Heart left ventricle (tissue), 16 donors: ENCODE measurements at regions not wholly inside any gene's neighbourhood (a gene's known extent, or its start where the extent isn't known, plus 50 kb on each side); places are given as distances from the start of the nearest gene placed in this dataset.

Experiments
- ATAC-seq, 4 donors: fragments of 200-7000 bp; cut with Tn5 transposase; one replicate each; pipeline ENCODE4 v1.9.1; 2020 to 2022; ENCODE audit warnings: moderate library complexity in 4 of 4, mild to moderate bottlenecking in 3 of 4, moderate number of reproducible peaks in 1 of 4
- DNase-seq, 5 donors: peaks; one replicate each; pipeline ENCODE4 v3.0.0-alpha.2; 2020
- H3K27ac ChIP-seq, 12 donors: fragments of 200-600 bp; sonication (generic) in 4 of 12; one replicate each; pipeline versions ENCODE4 v1.5.0 to v1.8.0; 2016 to 2022; ENCODE audit warnings: mild to moderate bottlenecking in 2 of 12
- H3K27me3 ChIP-seq, 9 donors: fragments of 200-600 bp; sonication (generic) in 2 of 9; one replicate each; pipeline versions ENCODE4 v1.5.1 to v1.8.0; 2016 to 2022; ENCODE audit warnings: mild to moderate bottlenecking in 3 of 9
- H3K36me3 ChIP-seq, 9 donors: fragments of 200-600 bp; sonication (generic) in 2 of 9; one replicate each; pipeline versions ENCODE4 v1.5.0 to v1.8.0; 2018 to 2022; ENCODE audit warnings: mild to moderate bottlenecking in 2 of 9
- H3K4me1 ChIP-seq, 12 donors: fragments of 200-600 bp; sonication (generic) in 4 of 12; one replicate each; pipeline versions ENCODE4 v1.5.0 to v1.8.0; 2016 to 2022; ENCODE audit warnings: mild to moderate bottlenecking in 3 of 12
- H3K4me3 ChIP-seq, 12 donors: fragments of 200-600 bp; sonication (generic) in 4 of 12; one replicate each; pipeline versions ENCODE4 v1.5.0 to v1.8.0; 2017 to 2022; ENCODE audit warnings: mild to moderate bottlenecking in 9 of 12, moderate library complexity in 4 of 12
- H3K9me3 ChIP-seq, 12 donors: fragments of 200-600 bp; sonication (generic) in 4 of 12; one replicate each; pipeline versions ENCODE4 v1.5.0 to v1.8.0; 2016 to 2022; ENCODE audit warnings: mild to moderate bottlenecking in 1 of 12
- POLR2A ChIP-seq, 2 donors: fragments of 450-650 bp; IDR thresholded peaks; one replicate each; pipeline ENCODE4 v1.6.1; 2017; ENCODE audit warnings: antibody characterized with exemption in 2 of 2, mild to moderate bottlenecking in 2 of 2, moderate library complexity in 2 of 2
- WGBS, 4 donors: extraction: QIAGEN DNeasy Blood & Tissue Kit in 2 of 4; methylation state at CpG; one replicate each; pipeline versions ENCODE4 v1.1.5 to v1.1.7; 2013 to 2018; 5-methylcytosine and 5-hydroxymethylcytosine counted together
- intact Hi-C, 10 donors: fragments of 100-400 bp; cut with DNase I; formaldehyde crosslinking; loops; one replicate each; pipeline versions ENCODE4 v1.11.1 to v1.14.2; 2022
- TF ChIP-seq, protein P1 (sequence below), 12 donors: fragments of 200-600 bp; sonication (generic) in 4 of 12; IDR thresholded peaks; one replicate each; pipeline versions ENCODE4 v1.5.0 to v1.8.0; 2018 to 2022; ENCODE audit warnings: antibody characterized with exemption in 12 of 12, mild to moderate bottlenecking in 5 of 12
- donor health status: ischemic (EF 13 %, LVEDD 7.1; RV severe dilation, severe dysfunction).
- donor health status: healthy with polysubstance abuse.
- donor health status: DM: no; HTN: yes; CAD: no.
- donor health status: DM: no; HTN: no; CAD: no.
- donor health status: ischemic (EF 25% LVEDD 6.9; RV normal size, moderate dysfunction).
- donor health status: ischemic (EF 25% LVEDD 5.7; RV mildly dilated, moderate dysfunction).
- donor health status: healthy.
- donor health status: DM: yes; HTN: yes; CAD: no.
- donor health status: ischemic (EF 35%, LVEDD 5.7; RV mildly dilated, moderate dysfunction).
- donor health status: nonischemic (EF 11% LVEDD 7.7; RV severe dilation, severe dysfunction).
- donor health status: DM: yes; HTN: yes; CAD: no.
- donor health status: PGD.
- donor health status: ischemic (EF 29% LVEDD 5.4; RV normal size, mild dysfunction).
- donor health status: nonischemic (EF 23%, LVEDD 6.1; RV moderate dilation, normal function).

DNA sequence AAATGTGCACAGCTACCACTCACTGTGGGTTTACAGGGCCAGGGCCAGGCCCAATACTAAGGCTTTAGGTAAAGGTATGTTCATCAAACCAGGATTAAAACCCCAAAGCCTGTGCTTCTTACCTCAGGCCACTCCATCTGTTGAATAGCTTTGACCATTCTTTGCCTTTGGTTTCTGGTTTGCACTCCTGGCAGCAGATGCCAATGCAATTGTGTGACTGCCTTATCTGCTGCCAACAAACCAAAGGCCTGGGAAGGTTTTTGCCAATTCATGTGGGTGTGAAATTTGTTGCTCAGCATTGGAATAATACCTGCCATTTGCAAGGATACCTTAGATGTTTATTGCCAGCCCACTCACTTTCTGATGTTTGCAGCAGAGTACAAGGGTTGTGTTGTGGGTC, 221.6 kb downstream of the C12orf75 start:
- ATAC-seq, result no peak
- Histone ChIP-seq H3K27me3 (no peaks in the 10 kb centered on the region), H3K36me3 (no peaks in the 10 kb centered on the region), H3K4me3 (no peak overlapping the region), H3K4me1 (peaks cover 0 to 16% (median 0%) of the 10 kb centered on the region in 12 donors), H3K27ac (no peak overlapping the region), H3K9me3 (no peaks in the 10 kb centered on the region)
- no peak for DNase-seq
- intact Hi-C loops, result loop anchor here in 1 of 10 donors (10.0 kb wide), 1 partner anchor 127 kb away; no protein-coding TSS in a partner anchor
- TF ChIP-seq, protein P1, sequence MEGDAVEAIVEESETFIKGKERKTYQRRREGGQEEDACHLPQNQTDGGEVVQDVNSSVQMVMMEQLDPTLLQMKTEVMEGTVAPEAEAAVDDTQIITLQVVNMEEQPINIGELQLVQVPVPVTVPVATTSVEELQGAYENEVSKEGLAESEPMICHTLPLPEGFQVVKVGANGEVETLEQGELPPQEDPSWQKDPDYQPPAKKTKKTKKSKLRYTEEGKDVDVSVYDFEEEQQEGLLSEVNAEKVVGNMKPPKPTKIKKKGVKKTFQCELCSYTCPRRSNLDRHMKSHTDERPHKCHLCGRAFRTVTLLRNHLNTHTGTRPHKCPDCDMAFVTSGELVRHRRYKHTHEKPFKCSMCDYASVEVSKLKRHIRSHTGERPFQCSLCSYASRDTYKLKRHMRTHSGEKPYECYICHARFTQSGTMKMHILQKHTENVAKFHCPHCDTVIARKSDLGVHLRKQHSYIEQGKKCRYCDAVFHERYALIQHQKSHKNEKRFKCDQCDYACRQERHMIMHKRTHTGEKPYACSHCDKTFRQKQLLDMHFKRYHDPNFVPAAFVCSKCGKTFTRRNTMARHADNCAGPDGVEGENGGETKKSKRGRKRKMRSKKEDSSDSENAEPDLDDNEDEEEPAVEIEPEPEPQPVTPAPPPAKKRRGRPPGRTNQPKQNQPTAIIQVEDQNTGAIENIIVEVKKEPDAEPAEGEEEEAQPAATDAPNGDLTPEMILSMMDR (IDR thresholded peaks at IDR 0.05), result no peak
- no peak for TF ChIP-seq POLR2A (IDR thresholded peaks at IDR 0.05)

DNA sequence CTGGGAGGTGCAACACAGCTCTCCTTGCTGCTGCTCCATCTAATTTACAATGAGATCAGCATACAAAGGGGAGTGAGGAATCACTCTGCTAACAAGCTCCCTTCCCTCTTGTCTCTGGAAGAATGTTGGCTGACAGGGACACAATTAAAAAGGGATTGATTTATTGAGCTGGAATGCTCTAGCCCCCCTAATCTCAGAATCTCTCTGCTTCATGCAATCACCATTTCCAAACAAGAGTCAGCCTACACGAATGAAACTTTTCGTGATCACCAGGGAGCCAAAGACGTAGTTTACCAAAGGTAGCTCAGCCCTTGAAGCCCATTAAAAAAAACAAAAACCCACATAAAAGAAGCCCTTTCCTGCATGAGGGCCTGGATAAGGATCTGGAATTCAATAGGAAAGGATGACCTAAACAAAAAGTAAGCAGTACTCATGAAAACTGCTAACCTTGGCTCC, 223.8 kb downstream of the C12orf75 start:
- Histone ChIP-seq H3K36me3 (no peaks in the 10 kb centered on the region), H3K4me3 (no peak overlapping the region), H3K9me3 (no peaks in the 10 kb centered on the region), H3K27me3 (no peaks in the 10 kb centered on the region), H3K4me1 (peaks cover 0 to 16% (median 0%) of the 10 kb centered on the region in 12 donors), H3K27ac (peak overlapping the region in 6 of 12 donors; percentile 2 to 32 (median 12))
- DNase-seq (no peak), ATAC-seq (no peak)
- 64 to 76% (median 68%) methylated on average over 3 of the region's 3 CpGs for WGBS, 4 donors
- TF ChIP-seq, protein P1 (IDR thresholded peaks at IDR 0.05), result no peak
- TF ChIP-seq POLR2A (IDR thresholded peaks at IDR 0.05), result no peak
- intact Hi-C loops, result loop anchor here in 1 of 10 donors (10.0 kb wide), 1 partner anchor 129 kb away; no protein-coding TSS in a partner anchor

DNA sequence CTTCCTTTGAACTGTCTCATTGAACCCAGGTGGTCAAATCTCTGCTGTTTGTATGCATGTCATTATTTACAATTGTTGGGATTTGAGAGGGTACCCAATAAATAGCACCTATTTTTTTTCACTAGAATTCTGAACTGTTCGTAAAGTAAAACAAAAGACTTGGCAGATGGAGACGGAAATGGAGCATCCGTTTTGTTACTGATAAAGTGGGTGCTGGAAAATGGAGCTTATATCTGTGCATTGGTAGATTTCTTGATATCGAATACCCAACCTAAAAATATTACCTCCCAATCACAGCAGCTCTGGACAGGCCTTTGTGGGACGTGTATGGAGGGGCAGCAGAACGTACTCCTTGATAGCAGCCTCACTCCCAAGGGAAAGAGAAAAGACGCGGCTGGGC, 224.4 kb downstream of the C12orf75 start:
- intact Hi-C loops, result loop anchor here in 1 of 10 donors (10.0 kb wide), 1 partner anchor 130 kb away; no protein-coding TSS in a partner anchor
- Histone ChIP-seq H3K36me3 (no peaks in the 10 kb centered on the region), H3K4me3 (no peak overlapping the region), H3K27ac (peak overlapping the region in 5 of 12 donors; percentile 2 to 32 (median 18)), H3K4me1 (peaks cover 0 to 16% (median 0%) of the 10 kb centered on the region in 12 donors), H3K9me3 (no peaks in the 10 kb centered on the region), H3K27me3 (no peaks in the 10 kb centered on the region)
- ATAC-seq (no peak), DNase-seq (no peak)
- no peak for TF ChIP-seq POLR2A (IDR thresholded peaks at IDR 0.05)
- TF ChIP-seq, protein P1 (IDR thresholded peaks at IDR 0.05), result no peak
- WGBS, 4 donors, result 43 to 53% (median 51%) methylated on average over 8 of the region's 8 CpGs

DNA sequence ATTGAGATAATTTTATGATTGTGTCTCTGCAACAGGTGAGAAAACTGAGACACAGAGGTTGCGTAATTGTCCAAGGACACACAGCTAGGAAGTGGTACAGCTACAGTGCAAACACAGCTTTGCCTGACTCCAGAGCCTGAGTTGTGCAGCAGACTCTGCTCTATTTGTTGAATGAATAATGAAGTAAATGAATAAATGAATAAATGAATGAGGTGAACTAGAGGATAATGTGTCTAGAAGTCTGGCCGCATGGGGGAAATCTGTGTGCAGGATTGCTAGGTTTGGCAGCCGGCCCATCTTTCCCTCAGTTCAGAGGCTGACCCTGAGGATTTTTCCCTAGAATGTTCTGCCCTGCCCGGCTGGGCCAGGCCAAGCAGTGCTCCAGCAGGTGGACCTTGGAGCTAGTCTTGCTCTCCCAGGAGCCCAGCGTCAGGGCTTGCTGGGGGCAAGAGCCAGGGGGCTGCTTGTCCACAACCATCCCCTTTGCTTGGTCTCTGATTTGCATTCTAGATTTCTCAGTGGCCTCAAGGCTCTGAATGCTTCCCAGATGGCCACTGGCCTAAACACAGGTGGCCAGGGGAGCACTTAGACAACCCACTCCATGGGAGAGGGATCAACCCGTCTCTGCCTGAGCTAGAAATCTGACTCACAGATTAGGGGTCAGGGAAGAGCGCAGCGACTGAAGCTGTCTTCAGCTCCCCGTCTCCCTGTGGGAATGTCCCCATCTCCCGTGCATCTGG, 225.2 kb downstream of the C12orf75 start:
- 83 to 87% (median 85%) methylated on average over 9 to 10 of the region's 10 CpGs for WGBS, 4 donors
- ATAC-seq (no peak), DNase-seq (no peak)
- Histone ChIP-seq H3K9me3 (no peaks in the 10 kb centered on the region), H3K4me1 (peaks cover 0 to 16% (median 0%) of the 10 kb centered on the region in 12 donors), H3K36me3 (no peaks in the 10 kb centered on the region), H3K27ac (no peak overlapping the region), H3K27me3 (no peaks in the 10 kb centered on the region), H3K4me3 (no peak overlapping the region)
- intact Hi-C loops, result loop anchor here in 1 of 10 donors (10.0 kb wide), 1 partner anchor 131 kb away; no protein-coding TSS in a partner anchor
- TF ChIP-seq, protein P1 (IDR thresholded peaks at IDR 0.05), result no peak
- TF ChIP-seq POLR2A (IDR thresholded peaks at IDR 0.05), result no peak
